H9 (cell line): ENCODE measurements at regions not wholly inside any gene's neighbourhood (a gene's known extent, or its start where the extent isn't known, plus 50 kb on each side); places are given as distances from the start of the nearest gene placed in this dataset.

Experiments used
- DNase-seq: peaks from one replicate; pipeline ENCODE4 v3.0.0-alpha.2; 2017
- H2AFZ ChIP-seq: one replicate; pipeline ENCODE4 v1.6.1; 2013; ENCODE audit warnings: mild to moderate bottlenecking, low read length, control low read depth, moderate library complexity
- H2AK5ac ChIP-seq: 2 replicates; pipeline ENCODE4 v1.6.1; 2013; ENCODE audit warnings: low read length, control low read depth, mixed read lengths; ENCODE audit not compliant: insufficient read length
- H2BK120ac ChIP-seq: one replicate; pipeline ENCODE4 v1.6.1; 2013; ENCODE audit warnings: low read depth, mild to moderate bottlenecking, low read length, control low read depth, inconsistent platforms; ENCODE audit not compliant: poor library complexity, severe bottlenecking
- H2BK12ac ChIP-seq: 2 replicates; pipeline ENCODE4 v1.6.1; 2013; ENCODE audit warnings: low read length, control low read depth, mixed read lengths, low read depth; ENCODE audit not compliant: insufficient read length
- H2BK15ac ChIP-seq: 2 replicates; pipeline ENCODE4 v1.6.1; 2013; ENCODE audit warnings: low read depth, low read length, control low read depth
- H2BK20ac ChIP-seq: one replicate; pipeline ENCODE4 v1.6.1; 2013; ENCODE audit warnings: low read depth, mild to moderate bottlenecking, low read length, control low read depth, inconsistent platforms; ENCODE audit not compliant: poor library complexity, severe bottlenecking
- H2BK5ac ChIP-seq: 2 replicates; pipeline ENCODE4 v1.6.1; 2013; ENCODE audit warnings: low read length, control low read depth, mixed read lengths; ENCODE audit not compliant: insufficient read length
- H3K14ac ChIP-seq: 2 replicates; pipeline ENCODE4 v1.6.1; 2013; ENCODE audit warnings: low read length, control low read depth; ENCODE audit not compliant: insufficient read depth
- H3K18ac ChIP-seq: 2 replicates; pipeline ENCODE4 v1.6.1; 2013; ENCODE audit warnings: low read depth, mild to moderate bottlenecking, mixed read lengths, low read length, control low read depth; ENCODE audit not compliant: insufficient read length
- H3K23ac ChIP-seq: 2 replicates; pipeline ENCODE4 v1.6.1; 2013; ENCODE audit warnings: low read length, control low read depth, mixed read lengths, low read depth; ENCODE audit not compliant: insufficient read length
- H3K23me2 ChIP-seq: 2 replicates; pipeline ENCODE4 v1.6.1; 2013; ENCODE audit warnings: low read depth, mild to moderate bottlenecking, mixed read lengths, low read length, control low read depth; ENCODE audit not compliant: insufficient read length, poor library complexity, severe bottlenecking
- H3K27ac ChIP-seq: 2 replicates; pipeline ENCODE4 v1.5.1; 2013; ENCODE audit warnings: low read length, control low read depth, mixed read lengths, low read depth; ENCODE audit not compliant: insufficient read length
- H3K27me3 ChIP-seq: 2 replicates; pipeline ENCODE4 v1.6.1; 2013; ENCODE audit warnings: low read length, control low read depth, inconsistent platforms; ENCODE audit not compliant: insufficient read depth
- H3K4ac ChIP-seq: 2 replicates; pipeline ENCODE4 v1.6.1; 2013; ENCODE audit warnings: low read depth, mild to moderate bottlenecking, control low read depth, inconsistent platforms, low read length, moderate library complexity
- H3K4me1 ChIP-seq: 2 replicates; pipeline ENCODE4 v1.6.1; 2013; ENCODE audit warnings: low read length, control low read depth, inconsistent platforms; ENCODE audit not compliant: insufficient read depth
- H3K4me2 ChIP-seq: 2 replicates; pipeline ENCODE4 v1.6.1; 2013; ENCODE audit warnings: low read length, control low read depth, mixed read lengths; ENCODE audit not compliant: insufficient read length, insufficient read depth
- H3K56ac ChIP-seq: 2 replicates; pipeline ENCODE4 v1.6.1; 2013; ENCODE audit warnings: low read depth, mild to moderate bottlenecking, mixed read lengths, low read length, control low read depth; ENCODE audit not compliant: insufficient read length
- H3K79me1 ChIP-seq: 2 replicates; pipeline ENCODE4 v1.6.1; 2013; ENCODE audit warnings: low read depth, mild to moderate bottlenecking, moderate library complexity, low read length, control low read depth, inconsistent platforms; ENCODE audit not compliant: insufficient read depth, poor library complexity, severe bottlenecking
- H3K79me2 ChIP-seq: 2 replicates; pipeline ENCODE4 v1.6.1; 2013; ENCODE audit warnings: low read length, control low read depth, inconsistent platforms; ENCODE audit not compliant: insufficient read depth
- H3K9ac ChIP-seq: 2 replicates; pipeline ENCODE4 v1.6.1; 2013; ENCODE audit warnings: low read length, control low read depth, mixed read lengths; ENCODE audit not compliant: insufficient read length; ENCODE audit errors: extremely low read depth
- H3K9me3 ChIP-seq: one replicate; pipeline ENCODE4 v1.6.1; 2013; ENCODE audit warnings: low read depth, low read length, inconsistent platforms; ENCODE audit not compliant: control insufficient read depth
- H3T11ph ChIP-seq: one replicate; pipeline ENCODE4 v1.6.1; 2013; ENCODE audit warnings: mild to moderate bottlenecking, low read length, control low read depth, inconsistent platforms
- H4K20me1 ChIP-seq: one replicate; pipeline ENCODE4 v1.6.1; 2013; ENCODE audit not compliant: control insufficient read depth, insufficient read length, insufficient read depth
- H4K5ac ChIP-seq: 2 replicates; pipeline ENCODE4 v1.6.1; 2013; ENCODE audit warnings: low read depth, mild to moderate bottlenecking, mixed read lengths, low read length, control low read depth; ENCODE audit not compliant: insufficient read length
- H4K8ac ChIP-seq: replicated peaks from 2 replicates; pipeline ENCODE4 v1.6.1; 2013; ENCODE audit warnings: low read length, control low read depth, mixed read lengths, low read depth; ENCODE audit not compliant: insufficient read length
- H4K91ac ChIP-seq: 2 replicates; pipeline ENCODE4 v1.6.1; 2013; ENCODE audit warnings: low read depth, mild to moderate bottlenecking, moderate library complexity, mixed read lengths, low read length, control low read depth; ENCODE audit not compliant: insufficient read length
- H3K27ac Mint-ChIP-seq, 3 experiments: 2 replicates in 2 of 3; 3 replicates in 1 of 3; pipeline ENCODE4 v1.8.0; 2020 to 2021; ENCODE audit warnings: mixed read lengths in 3 of 3, mild to moderate bottlenecking in 1 of 3, moderate library complexity in 1 of 3
- H3K27me3 Mint-ChIP-seq: 2 replicates; pipeline ENCODE4 v1.8.0; 2021; ENCODE audit warnings: low read depth, mild to moderate bottlenecking, moderate library complexity, mixed read lengths
- H3K36me3 Mint-ChIP-seq, 3 experiments: 2 replicates in 2 of 3; 3 replicates in 1 of 3; pipeline ENCODE4 v1.8.0; 2020 to 2021; ENCODE audit warnings: low read depth in 3 of 3, mixed read lengths in 3 of 3; ENCODE audit not compliant: insufficient read depth in 1 of 3
- H3K4me1 Mint-ChIP-seq, 2 experiments: 2 replicates each; pipeline ENCODE4 v1.8.0; 2020; ENCODE audit warnings: mixed read lengths in 2 of 2
- H3K4me3 Mint-ChIP-seq, 2 experiments: 2 replicates in 1 of 2; 3 replicates in 1 of 2; pipeline ENCODE4 v1.8.0; 2020 to 2021; ENCODE audit warnings: mild to moderate bottlenecking in 2 of 2, mixed read lengths in 2 of 2, moderate library complexity in 1 of 2
- H3K9me3 Mint-ChIP-seq, 2 experiments: 2 replicates in 1 of 2; 3 replicates in 1 of 2; pipeline ENCODE4 v1.8.0; 2020; ENCODE audit warnings: mild to moderate bottlenecking in 2 of 2, mixed read lengths in 2 of 2, moderate library complexity in 1 of 2
- WGBS: extraction: QIAGEN DNeasy Blood & Tissue Kit; methylation state at CpG from one replicate; pipeline ENCODE4 v1.1.7; 2013; ENCODE audit warnings: missing lambda C conversion rate, low lambda C conversion rate, mixed read lengths; ENCODE audit not compliant: insufficient read length; ENCODE audit errors: extremely low coverage; 5-methylcytosine and 5-hydroxymethylcytosine counted together
- TF ChIP-seq, protein P1 (sequence below): fragments of 200-600 bp; sonication (generic); conservative IDR thresholded peaks from 3 replicates; pipeline ENCODE4 v1.8.0; 2021; ENCODE audit warnings: antibody characterized with exemption, mild to moderate bottlenecking

- Histone ChIP-seq H4K20me1 (no peaks in the 10 kb centered on the region), H3K79me2 (no peaks in the 10 kb centered on the region), H3K23me2 (no peaks in the 10 kb centered on the region), H3K27me3 (no peaks in the 10 kb centered on the region), H3K9ac (no peak overlapping the region), H4K91ac (no peak overlapping the region), H2BK5ac (no peak overlapping the region), H3K4me1 (no peaks in the 10 kb centered on the region), H3K23ac (no peak overlapping the region), H3K27ac (no peak overlapping the region), H3K79me1 (no peaks in the 10 kb centered on the region), H2BK15ac (no peak overlapping the region), H3K14ac (no peak overlapping the region), H3T11ph (no peak overlapping the region), H2BK20ac (no peak overlapping the region), H3K9me3 (no peaks in the 10 kb centered on the region), H4K8ac (no peak overlapping the region), H2BK120ac (no peak overlapping the region), H2BK12ac (no peak overlapping the region), H2AK5ac (no peak overlapping the region), H2AFZ (no peak overlapping the region), H3K56ac (no peak overlapping the region), H3K4ac (no peak overlapping the region), H3K18ac (no peak overlapping the region), H4K5ac (no peak overlapping the region), H3K4me2 (no peak overlapping the region)
- no peaks in the 10 kb centered on the region for H3K36me3 Mint-ChIP-seq
- DNase-seq = no peak
- no peaks in the 10 kb centered on the region for H3K27me3 Mint-ChIP-seq
- H3K9me3 Mint-ChIP-seq = no peaks in the 10 kb centered on the region
- no peak overlapping the region for H3K4me3 Mint-ChIP-seq
- no peaks in the 10 kb centered on the region for H3K4me1 Mint-ChIP-seq
- no CpG with 5 or more reads among the region's 1 CpG for WGBS
- TF ChIP-seq, protein P1, sequence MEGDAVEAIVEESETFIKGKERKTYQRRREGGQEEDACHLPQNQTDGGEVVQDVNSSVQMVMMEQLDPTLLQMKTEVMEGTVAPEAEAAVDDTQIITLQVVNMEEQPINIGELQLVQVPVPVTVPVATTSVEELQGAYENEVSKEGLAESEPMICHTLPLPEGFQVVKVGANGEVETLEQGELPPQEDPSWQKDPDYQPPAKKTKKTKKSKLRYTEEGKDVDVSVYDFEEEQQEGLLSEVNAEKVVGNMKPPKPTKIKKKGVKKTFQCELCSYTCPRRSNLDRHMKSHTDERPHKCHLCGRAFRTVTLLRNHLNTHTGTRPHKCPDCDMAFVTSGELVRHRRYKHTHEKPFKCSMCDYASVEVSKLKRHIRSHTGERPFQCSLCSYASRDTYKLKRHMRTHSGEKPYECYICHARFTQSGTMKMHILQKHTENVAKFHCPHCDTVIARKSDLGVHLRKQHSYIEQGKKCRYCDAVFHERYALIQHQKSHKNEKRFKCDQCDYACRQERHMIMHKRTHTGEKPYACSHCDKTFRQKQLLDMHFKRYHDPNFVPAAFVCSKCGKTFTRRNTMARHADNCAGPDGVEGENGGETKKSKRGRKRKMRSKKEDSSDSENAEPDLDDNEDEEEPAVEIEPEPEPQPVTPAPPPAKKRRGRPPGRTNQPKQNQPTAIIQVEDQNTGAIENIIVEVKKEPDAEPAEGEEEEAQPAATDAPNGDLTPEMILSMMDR = no peak
- H3K27ac Mint-ChIP-seq = no peak overlapping the region
Observed at GRCh38 chr1:80447526-80447925, 1353.2 kb upstream of the ADGRL2 start.
